HG02763 (cell line): ENCODE measurements at regions not wholly inside any gene's neighbourhood (a gene's known extent, or its start where the extent isn't known, plus 50 kb on each side); places are given as distances from the start of the nearest gene placed in this dataset.

Experiments
- ATAC-seq: cut with Tn5 transposase; IDR thresholded peaks from one replicate; pipeline ENCODE4 v1.9.1; 2021; ENCODE audit warnings: mild to moderate bottlenecking, moderate library complexity; ENCODE audit not compliant: unreplicated experiment

DNA sequence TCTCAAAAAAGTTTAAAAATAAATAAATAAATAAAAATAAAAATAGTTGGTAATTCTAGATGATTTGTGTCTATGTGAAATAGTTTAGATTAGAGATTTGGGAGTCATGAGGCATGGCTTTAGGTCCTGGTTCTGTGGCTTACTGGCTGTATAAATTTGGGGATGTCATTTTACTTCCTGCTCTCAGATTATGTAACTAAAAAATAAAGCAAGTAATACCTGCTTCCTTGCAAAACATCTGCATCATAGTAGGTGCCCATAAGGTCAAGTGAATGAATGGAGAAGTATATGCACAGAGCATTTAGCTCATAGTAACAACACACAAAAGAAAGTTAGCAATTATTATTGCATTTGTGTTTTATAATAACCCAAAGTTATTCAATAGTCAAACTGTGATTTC, 287.7 kb upstream of the TLE4 start:
- no peak for ATAC-seq

DNA sequence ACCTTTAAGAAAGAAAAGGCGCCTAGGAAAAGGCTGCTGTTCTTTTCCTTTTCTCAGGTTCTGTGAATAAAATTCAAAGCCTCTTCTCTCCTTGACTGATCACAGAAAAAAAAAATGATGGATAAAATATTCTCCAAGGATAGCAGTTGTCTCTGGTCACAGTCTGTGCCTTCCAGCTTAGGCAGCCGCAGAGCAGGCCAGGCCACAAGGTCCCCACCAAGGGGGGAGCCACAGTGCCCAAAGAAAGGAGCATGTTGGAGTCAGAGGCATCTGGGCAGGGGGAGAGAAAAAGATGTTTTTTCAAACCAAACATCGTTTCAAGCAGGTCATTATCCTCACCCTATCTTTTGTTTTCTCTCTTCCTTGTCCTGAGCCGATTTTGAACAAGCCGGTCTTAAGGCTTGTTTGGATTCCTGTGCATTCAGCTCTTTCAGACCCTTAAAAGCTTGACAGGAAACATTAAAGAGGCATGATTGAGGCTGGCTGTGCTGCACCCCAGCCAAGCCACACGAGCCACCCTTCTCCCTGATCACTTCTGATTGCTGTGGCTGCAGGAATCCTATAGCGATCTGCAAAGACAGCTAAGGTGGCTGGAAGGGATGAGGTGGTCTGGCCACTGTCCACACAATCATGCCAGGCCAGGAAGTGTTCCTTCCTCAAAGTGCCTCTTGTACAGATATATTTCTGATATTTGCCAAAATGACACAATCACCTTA, 284.6 kb upstream of the TLE4 start:
- no peak for ATAC-seq

DNA sequence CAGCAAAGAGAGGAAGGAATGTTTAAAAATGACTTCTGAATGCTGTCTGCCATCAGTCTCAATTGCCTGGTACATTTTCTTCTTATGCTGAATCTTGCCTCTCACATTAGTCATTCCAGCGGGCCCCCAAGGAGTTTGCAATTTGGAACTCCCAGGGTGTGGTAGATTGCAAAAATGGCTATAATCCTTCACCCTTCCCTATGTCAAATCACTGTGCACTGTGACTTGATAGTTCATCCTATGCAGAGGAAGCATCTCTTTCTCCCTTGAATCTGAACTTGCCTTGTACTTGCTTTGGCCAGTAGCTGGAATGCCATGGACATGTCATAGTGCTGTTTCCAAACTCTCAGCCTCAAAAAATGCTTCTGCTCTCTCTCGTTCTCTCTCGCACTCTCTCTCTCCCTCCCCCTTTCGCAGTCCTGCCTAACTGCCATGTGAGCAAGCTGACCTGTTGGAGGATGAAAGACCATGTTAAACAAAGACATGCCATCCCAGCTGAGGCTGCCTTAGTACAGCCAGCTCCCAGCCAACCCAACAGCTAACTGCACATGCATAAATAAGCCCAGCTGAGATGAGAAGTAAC, 284.0 kb upstream of the TLE4 start:
- ATAC-seq = no peak

DNA sequence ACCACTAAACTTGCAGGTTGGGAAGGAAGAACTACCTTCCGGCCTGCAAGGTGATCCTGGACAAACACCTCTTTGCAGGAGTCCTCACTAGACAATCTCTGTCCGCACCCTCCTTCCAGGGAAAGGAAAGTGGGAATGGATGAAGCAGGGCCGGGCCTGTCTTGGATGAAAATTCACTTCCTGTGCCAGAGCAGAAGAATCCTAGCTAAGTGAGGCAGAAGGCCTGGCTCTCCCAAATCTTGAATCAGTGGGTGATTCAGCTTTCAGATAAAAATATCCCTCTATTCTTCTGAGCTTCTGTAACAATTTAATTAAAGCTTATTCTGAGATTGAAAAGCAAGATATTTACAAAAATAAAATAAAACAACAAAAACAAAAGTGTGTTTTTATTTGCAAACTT, 281.9 kb upstream of the TLE4 start:
- no peak for ATAC-seq

DNA sequence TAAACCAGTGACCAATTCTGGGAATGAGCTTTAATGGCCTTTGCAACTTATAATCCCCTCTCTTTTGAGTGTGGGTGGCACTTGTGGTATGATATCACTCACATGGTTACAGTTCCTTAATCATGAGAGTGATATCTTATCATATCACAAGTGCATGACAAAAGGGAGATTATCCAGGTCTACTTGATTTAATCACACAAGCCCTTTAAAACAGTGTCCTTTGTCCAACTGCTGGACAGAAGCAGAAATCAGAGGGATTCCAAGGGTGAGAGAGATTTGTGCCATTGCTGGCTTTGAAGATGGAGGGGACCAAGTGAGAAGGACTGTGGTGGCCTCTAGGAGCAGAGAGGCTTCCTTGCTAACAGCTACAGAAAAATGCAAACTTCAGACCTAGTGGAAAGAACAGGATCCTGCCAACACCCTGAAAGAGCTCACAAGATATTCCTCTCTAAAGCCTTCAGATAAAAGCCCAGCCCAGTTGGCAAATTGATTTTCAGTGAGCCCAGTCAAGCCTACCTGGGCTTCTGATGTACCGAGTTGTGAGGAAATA, 279.0 kb upstream of the TLE4 start:
- no peak for ATAC-seq

DNA sequence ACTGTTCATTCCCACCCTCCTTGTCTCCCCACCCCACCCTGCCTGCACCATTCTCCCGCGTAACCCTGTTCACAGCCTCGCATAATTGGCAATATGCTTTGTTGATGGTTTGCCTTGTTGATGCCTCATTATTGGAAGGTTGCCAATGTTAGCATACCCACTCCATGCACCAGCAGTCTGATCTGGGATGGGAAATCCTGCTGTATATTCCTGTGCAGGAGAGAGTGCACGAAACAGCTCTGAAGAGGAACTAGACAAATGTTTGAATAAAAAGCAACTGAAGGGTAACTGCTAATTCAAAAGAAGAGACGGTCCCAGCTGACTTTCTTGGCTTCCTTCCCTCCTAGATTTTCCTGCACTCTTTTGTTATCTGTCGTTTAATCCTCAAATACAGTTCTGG, 271.7 kb upstream of the TLE4 start:
- ATAC-seq = no peak

DNA sequence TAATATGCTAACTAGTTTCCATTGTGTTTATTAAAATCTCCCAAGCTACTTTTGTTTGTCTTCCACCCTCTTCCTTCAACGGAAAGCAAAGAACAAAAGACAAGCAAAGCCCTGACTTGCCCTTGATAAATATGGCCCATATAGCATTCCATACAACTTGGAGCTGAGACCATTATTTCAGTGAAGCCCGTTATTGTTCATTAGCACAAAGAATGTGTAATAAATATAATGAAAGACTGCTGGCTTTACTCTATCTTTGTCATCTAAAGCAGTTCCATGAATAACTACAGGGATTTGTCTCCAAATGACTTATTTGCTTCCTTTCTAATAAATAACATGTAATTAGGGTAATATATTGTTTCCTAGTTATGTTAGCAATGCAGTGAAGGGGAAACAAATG, 270.7 kb upstream of the TLE4 start:
- ATAC-seq = no peak

DNA sequence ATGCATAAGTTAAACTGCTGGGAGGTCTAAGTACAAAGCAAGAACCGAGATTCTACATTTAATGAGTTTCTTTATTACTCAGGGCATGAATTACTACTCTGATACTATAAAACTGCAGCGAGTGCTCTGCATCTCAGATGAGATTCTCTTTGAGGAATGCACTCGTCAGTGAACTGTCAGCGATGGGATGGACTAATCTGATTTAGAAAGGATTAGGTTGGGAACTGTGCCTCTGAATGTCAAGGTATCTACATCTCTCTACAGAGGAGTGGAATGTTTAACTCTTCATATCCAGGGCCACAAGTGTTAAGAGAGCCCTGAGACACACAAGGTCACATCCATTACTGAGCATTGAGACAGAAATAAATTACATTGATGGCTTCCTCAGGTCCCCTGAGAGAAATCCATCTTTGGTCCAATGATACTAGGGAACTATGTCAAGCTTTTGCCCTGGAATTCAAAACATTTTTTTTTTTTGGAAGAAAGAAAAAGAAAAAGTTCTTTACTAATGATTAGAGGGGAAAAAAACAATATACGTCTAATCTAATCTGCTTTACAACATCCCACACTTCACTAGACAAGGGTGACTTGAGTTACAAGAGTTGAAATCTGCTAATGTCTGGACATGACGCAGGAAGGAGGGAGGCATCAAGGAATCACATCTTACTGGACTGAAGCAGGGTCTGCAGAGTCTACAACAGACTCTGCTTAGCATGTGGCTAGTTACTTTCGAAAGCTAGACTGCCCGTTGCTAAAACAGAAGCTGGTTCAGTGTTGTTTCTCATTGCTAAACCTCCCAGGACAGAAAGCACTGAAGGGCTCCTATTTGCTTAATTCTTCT, 270.0 kb upstream of the TLE4 start:
- ATAC-seq = no peak

DNA sequence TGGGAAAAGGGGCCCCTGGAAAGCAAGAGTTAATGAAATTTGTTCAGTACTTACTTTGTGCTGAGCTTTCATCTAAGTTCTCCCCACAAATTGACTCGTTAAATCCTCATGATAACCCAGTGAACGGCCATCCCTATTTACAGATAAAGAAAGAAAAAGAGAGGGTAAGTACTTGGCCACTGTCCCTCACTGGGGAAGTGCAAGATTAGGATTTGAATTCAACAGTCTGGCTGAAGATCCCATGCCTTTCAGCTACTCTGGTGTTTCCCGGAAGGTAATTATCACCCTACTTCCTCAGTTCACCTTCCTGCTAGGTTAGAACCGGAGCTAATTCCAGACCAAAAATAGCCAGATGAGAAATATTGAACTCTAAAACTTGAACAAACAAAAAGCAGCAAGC, 269.2 kb upstream of the TLE4 start:
- ATAC-seq = no peak

DNA sequence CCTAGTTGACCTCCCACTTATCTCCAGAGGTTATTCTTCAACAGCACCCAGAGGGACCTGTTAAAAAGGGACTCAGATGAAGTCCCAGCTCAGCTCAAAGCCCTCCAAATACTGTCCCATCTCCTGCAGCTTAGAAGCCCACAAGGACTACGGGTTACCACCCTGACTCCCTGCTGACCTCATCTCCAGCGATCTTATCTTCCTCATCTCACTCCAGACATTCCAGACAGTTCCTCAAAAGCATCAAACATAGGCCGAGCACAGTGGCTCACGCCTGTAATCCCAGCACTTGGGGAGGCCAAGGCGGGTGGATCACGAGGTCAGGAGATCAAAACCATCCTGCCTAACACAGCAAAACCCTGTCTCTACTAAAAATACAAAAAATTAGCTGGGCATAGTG, 263.8 kb upstream of the TLE4 start:
- ATAC-seq = no peak

DNA sequence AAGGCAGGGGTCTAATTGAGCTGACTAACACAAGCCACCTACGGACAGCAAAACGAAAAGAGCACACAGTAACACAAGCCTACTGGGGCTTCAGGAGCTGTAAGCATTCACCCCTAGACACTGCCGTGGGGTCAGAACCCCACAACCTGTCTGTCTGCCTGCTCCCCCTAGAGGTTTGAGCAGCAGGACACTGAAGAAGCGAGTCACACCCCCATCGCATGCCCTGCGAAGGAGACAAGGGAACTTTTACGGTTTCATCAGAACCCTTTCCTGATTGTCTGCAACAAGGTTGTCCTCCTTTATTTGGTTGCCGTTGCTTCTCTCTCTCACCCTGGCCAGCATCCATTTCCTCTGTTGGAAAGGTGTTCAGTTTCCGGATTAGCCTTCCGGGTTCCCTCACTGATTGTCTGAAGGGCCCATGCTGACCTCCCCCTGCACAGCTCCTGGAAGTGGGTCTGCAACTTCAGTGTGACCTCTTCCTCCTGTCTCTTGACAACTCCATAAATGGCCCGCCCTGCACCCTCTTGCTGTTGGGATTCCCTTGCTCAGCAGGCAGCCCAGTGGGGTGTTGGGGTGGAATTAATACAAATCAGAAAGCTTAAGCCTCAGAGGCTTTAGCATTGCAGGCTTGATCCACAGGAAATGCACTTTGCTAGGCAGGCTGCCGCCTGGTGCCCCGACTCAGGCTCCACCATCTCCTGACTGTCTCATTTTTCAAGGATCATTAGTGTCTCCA, 258.9 kb upstream of the TLE4 start:
- ATAC-seq = no peak

DNA sequence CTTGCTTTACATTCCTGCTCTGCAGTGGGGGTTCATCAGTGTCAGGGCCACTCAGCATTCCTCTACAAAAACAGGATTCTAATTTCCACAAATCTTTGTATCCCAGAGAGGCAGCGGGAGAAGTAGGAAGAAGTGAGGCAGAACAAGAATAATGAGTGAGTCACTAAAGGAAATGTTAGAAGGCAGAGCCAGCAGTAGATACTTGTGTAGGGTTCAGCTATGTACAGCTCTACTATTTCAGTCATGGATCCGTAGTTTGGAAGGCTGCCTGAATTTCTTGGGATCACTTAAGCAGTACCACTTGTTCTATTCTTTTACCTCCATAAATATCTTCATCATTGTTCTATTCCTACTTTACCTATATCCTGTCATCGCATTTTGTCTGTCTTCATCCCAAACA, 246.3 kb upstream of the TLE4 start:
- ATAC-seq = no peak

DNA sequence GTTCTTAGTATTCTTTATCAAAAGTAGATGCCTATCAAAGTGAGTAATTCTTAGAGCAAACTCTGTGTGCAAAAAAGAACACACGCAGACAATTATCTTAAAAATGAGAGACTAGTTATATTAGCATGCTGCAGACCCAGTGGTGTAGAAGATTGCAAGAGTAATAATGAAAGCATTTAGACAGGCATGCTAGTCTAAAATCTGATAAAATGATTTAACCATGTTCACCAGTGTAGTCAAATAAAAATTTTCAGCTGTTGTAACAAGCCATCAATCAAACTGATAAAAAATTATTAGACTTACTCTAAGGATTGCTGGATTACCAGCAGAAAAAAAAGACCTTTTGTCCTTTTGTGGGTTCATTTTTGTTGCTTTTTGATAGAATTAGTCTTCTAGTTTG, 241.9 kb upstream of the TLE4 start:
- ATAC-seq = no peak

DNA sequence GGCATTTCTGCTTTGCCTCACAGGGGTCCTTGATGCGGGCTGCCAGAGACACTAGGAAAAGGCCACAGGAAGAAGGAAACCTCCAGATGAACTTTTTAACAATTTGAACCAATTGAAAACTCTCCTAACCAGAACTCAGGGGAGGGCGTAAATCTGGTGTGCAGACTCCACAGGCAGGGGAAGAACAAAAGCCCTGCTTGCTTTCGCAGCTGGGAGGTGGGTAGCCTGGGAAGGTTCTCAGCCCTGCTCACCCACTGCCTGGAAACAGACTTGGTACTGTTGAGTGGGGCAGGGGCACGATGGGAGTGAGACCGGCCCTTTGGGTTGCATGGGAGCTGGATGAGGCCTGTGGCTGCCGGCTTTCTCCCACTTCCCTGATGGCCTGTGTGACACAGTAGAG, 237.8 kb upstream of the TLE4 start:
- ATAC-seq = no peak

DNA sequence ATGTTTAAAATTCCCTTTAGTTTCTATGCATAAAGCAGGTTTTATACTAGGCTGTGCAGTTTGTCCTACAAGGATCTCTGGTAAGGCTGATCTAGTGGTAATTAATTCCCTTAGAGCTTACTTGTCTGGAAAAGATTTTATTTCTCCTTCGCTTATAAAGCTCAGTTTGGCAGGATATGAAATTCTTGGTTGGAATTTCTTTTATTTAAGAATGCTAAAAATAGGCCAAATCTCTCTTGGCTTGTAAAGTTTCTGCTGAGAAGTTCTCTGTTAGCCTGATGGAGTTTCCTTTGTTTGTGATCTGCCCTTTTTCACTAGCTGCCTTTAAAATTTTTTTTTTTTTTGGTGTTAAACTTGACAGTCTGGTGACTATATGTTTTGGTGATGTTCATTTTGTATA, 237.1 kb upstream of the TLE4 start:
- no peak for ATAC-seq

DNA sequence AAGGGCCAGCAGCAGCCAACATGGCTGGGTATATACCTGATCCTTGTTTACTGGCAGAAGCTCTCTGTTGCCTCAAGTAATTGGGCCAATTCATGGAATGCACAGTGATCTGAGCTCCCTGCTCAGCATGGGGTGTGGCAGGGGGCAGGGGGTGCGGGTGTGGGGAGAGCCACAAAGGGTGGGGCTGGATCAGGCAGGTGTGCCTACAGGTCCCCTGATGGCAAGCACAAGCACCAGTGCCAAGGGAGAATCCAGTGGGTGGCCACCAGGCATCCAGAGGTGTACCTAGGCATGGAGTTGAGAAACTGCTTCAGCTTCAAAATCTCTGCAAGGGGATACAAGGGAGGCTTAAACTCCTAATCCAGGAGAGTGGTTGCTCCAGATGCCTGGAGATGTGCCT, 235.8 kb upstream of the TLE4 start:
- ATAC-seq = no peak

DNA sequence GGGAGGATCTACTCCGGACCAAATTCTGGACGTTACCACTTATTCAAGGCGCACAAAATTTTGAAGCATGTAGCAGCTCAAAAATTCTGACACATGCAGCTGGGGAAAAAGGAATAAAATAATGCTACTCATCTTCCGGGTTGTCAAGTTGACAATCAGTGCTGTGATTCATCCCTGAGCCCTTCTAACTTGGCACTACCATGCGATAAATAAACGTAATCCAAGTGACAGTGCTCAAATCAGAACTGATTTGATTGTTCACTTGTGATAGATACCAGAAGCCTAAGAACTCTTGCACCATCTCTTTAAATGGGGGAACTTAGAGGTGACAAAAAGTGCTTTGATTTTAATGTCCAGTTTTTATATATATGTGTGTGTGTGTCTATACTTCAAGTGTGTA, 230.2 kb upstream of the TLE4 start:
- no peak for ATAC-seq

DNA sequence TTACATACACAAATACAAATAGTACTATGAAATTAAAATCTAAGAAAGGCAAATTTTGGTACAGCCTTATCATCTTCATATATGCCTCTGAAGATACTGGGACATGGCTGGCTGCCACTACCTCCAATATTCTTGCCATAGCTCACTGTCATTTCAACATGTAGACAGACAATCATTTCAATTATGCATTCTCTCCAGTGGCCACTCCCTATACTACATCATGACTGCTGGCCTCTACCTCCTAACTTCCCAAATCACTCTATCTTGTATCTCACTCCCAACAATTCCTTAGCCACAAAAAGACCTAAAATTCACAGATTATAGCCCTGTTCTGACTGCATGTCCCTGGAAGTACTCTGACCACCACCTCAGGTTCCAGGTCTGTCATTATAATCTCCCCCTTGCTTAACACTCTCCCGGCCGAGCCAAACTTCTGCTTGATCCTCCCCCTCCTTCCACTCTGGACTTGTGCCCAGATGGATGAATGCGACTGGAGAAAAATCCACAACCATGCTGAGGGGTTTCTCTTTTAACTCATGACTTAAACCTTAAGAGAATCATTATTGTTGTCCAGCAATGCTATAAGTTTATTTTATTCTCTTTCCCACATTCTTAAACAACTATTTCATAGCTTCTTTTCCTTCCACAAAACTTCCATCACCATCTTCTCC, 225.3 kb upstream of the TLE4 start:
- ATAC-seq = no peak

DNA sequence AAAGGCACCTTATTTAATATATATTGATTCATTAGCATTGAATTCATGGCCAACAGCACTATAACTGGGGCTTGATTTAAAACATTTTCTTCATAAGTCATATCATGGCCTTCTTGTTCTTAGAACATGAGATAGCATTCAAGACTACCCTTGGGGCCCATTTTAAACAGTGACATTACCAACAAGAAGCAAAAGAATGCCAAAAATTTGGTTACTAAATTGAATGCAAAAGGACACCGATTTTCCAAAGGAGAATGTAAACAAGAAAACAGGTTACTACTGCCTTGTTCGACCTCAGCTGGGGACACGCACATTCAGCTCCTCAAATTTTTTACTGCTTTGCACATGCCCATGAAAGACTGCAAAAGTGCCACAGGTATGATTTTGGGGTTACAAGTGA, 219.4 kb upstream of the TLE4 start:
- ATAC-seq = no peak

DNA sequence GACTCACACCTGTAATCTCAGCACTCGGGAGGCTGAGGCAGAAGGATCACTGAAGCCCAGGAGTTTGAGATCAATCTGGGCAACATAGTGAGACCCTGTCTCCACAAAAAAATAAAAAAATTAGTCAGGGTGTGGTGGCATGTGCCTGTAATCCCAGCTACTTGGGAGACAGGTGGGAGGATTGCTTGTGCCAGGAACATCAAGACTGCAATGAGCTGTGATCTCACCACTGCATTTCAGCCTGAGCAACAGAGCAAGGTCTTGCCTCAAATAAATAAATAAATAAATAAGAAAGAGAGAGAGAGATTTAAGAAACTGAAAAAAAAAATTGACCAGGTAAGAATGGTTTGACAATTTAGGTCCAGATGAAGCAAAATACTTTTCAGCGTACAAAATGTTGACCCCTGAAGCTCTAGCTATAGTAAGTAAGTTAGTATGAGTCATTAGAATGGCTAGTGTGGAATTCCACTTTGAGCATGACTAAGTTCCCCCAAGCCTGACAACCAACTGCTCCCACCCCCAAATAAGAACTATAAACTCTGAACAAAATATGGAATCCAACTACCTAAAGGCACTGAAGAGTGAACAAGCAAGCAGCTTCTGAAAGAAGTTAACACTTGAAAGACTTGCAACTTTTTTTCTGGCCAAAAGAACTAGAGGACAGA, 217.8 kb upstream of the TLE4 start:
- ATAC-seq = no peak
